AG10803 (cell line): ENCODE measurements at regions not wholly inside any gene's neighbourhood (a gene's known extent, or its start where the extent isn't known, plus 50 kb on each side); places are given as distances from the start of the nearest gene placed in this dataset.

Source experiments
- DNase-seq: peaks from one replicate; pipeline ENCODE4 v3.0.0; 2010; ENCODE audit warnings: low read depth
- H3K4me3 ChIP-seq: 2 replicates; pipeline ENCODE4 v1.5.1; 2011; ENCODE audit warnings: mild to moderate bottlenecking, low read length, control low read depth
- CTCF ChIP-seq: conservative IDR thresholded peaks from 2 replicates; pipeline ENCODE4 v1.5.1; 2011; ENCODE audit warnings: mild to moderate bottlenecking, low read length, control low read depth, inconsistent platforms

DNA sequence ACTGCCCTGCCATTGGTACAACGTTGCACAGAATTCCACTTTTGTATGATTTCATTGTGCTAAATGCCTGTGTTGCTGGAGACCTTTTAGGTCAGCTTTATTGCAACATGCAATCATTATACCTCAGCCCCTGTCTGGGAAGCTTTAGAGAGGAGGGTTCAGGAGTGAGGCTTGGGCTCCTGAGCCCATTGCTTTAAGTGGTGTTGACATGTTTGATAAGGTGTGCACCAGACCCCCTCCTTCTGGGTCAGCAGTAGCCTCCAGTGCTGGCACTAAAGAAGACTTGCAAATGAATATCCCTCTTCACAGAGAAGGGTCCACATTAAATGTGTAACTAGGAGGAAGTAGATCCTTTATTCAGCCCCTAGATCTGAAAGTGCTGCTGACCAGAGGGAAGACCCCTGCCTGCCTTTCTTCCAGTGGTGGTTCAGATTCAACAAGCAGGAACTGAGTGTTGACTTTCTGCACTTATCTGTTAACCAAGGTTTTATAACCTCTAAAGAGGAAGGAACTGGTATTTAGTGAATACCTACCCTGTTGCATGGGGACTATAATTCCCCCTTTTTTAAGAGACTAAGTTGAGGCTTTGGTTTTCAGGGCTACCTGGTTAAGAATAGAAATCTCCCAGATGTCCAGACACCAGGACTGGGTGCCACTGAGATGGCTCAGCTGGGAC lies 369.4 kb upstream of the IGFBP3 start:
- no peak overlapping the region for H3K4me3 ChIP-seq
- no peak for TF ChIP-seq CTCF
- DNase-seq, result no peak

DNA sequence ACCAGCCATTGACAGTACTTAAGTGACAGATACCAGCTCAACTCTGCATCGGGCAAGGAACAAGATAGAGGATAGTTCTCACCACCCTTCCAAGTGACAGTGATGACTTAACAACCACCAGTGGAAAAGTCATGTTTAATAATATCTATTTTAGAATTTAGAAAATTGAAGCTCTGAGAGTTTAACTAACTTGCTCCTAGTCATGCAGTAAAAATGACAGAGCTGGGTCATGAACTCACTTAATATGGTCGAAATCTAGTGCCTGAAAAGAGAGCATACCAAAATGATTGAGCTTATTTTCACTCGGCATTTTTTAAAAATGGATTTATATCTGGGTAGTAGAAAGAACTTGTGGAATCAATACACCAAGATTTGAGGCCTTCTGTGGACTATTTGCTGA lies 367.8 kb upstream of the IGFBP3 start:
- H3K4me3 ChIP-seq, result no peak overlapping the region
- DNase-seq, result peak; percentile 5
- no peak for TF ChIP-seq CTCF

GRCh38 chr7:46288010-46288409 lies 366.9 kb upstream of the IGFBP3 start:
- no peak overlapping the region for H3K4me3 ChIP-seq
- no peak for DNase-seq
- no peak for TF ChIP-seq CTCF

- TF ChIP-seq CTCF, result no peak
- H3K4me3 ChIP-seq, result no peak overlapping the region
- DNase-seq, result no peak
These were observed 365.9 kb upstream of the IGFBP3 start for GRCh38 chr7:46286957-46287356.

- TF ChIP-seq CTCF, result no peak
- DNase-seq, result no peak
These were observed 365.3 kb upstream of the IGFBP3 start for GRCh38 chr7:46286356-46286755.

DNA sequence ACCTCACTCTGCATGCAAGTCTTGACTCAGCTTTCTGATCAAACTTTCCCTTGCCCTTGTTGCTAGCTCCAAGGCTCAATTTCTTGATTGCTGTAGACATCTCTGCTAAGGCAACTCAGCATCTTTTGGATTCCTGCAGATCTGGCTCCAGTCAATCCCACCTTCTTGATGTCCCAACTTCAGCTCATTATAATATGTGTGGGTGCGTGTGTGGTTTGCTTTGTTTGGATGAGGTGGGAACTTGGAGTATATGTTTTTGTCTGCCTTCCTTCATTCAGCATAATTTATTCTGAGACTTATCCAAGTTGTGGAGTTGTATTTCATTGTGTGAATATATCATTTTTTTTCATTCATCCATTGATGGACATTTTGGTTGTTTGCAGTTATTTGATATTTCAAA lies 364.8 kb upstream of the IGFBP3 start:
- no peak overlapping the region for H3K4me3 ChIP-seq
- TF ChIP-seq CTCF, result no peak
- peak; percentile 5 for DNase-seq

More at GRCh38 chr7:46286356-46286755, 365.3 kb upstream of the IGFBP3 start:
- no peak overlapping the region for H3K4me3 ChIP-seq

- no peak for DNase-seq
- no peak overlapping the region for H3K4me3 ChIP-seq
- TF ChIP-seq CTCF, result no peak
These were observed 362.8 kb upstream of the IGFBP3 start for GRCh38 chr7:46283852-46284251.
